ENCODE measurements at regions not wholly inside any gene's neighbourhood (a gene's known extent, or its start where the extent isn't known, plus 50 kb on each side); places are given as distances from the start of the nearest gene placed in this dataset.

GRCh38 chr5:9724707-9725106, 94.6 kb upstream of the TAS2R1 start:
- ATAC-seq (ENCODE audit: low read depth), result no peak
- no peak overlapping the region for H4K5ac ChIP-seq (ENCODE audit: low read depth, low read length)
- dilution Hi-C loops (cut with HindIII; ENCODE audit: low sequenced_read_pairs, unreplicated experiment), result no loop called here
- no peak overlapping the region for H3K4me2 ChIP-seq (ENCODE audit: low read depth, low read length)
- intact Hi-C loops (cut with micrococcal nuclease), result no loop called here
- no peaks in the 10 kb centered on the region for H4K20me1 ChIP-seq (ENCODE audit: insufficient read depth, low read length)
- no peak overlapping the region for H3K27ac ChIP-seq (ENCODE audit: insufficient read depth, low read length)
- no peak overlapping the region for H4K8ac ChIP-seq (ENCODE audit: low read depth in 2 of 2, low read length in 2 of 2)
- H3K79me1 ChIP-seq (ENCODE audit: low read depth in 1 of 2, low read length in 2 of 2), result no peaks in the 10 kb centered on the region
- no peak overlapping the region for H2AK5ac ChIP-seq (ENCODE audit: low read depth, low read length)
- no peak overlapping the region for H4K91ac ChIP-seq (ENCODE audit: insufficient read depth, low read depth, low read length)
- no peak overlapping the region for H3K4me3 ChIP-seq (ENCODE audit: insufficient read depth, low read depth, low read length)
- no peaks in the 10 kb centered on the region for H3K27me3 ChIP-seq (ENCODE audit: control insufficient read depth, insufficient read depth, low read length)
- no TSS peak for BruUV-seq (replicated peaks)
- no peak overlapping the region for H2AK9ac ChIP-seq (replicated peaks; ENCODE audit: low read depth, low read length, poor library complexity)
- CTCF ChIA-PET, result interaction anchor here (0.6 kb wide), 1 partner anchor 73 kb away, joined by 3 read pairs; no protein-coding TSS in a partner anchor
- POLR2A ChIA-PET (ENCODE audit: unreplicated experiment), result no interaction called here
- no peak overlapping the region for H3K56ac ChIP-seq (ENCODE audit: extremely low read depth, insufficient read depth, low read length)
- DNase-seq, result no peak
- no peak overlapping the region for H2AFZ ChIP-seq (replicated peaks; ENCODE audit: low read length, poor library complexity)
- no peak for TF ChIP-seq CTCF (conservative IDR thresholded peaks at IDR 0.05; ENCODE audit: low read depth, low read length)
- TF ChIP-seq MAFK (IDR thresholded peaks at IDR 0.05; ENCODE audit: low read depth, low read length), result peak; percentile 23; the same call in 1 of the 2 replicates
- no peak overlapping the region for H3K23ac ChIP-seq (ENCODE audit: low read depth, low read length)
- no peak overlapping the region for H2BK20ac ChIP-seq (ENCODE audit: low read depth, low read length)
- H3K4me1 ChIP-seq (ENCODE audit: control insufficient read depth, insufficient read depth, low read length), result no peaks in the 10 kb centered on the region
- no peak overlapping the region for H2BK120ac ChIP-seq (ENCODE audit: low read depth, low read length)
- H2BK15ac ChIP-seq (ENCODE audit: low read depth, low read length), result no peak overlapping the region
- no peaks in the 10 kb centered on the region for H3K36me3 ChIP-seq (ENCODE audit: control insufficient read depth, insufficient read depth, low read length)
- no peaks in the 10 kb centered on the region; the same call in 1 of the 2 replicates for H3K9me1 ChIP-seq (ENCODE audit: insufficient read depth, low read length)
- H3K18ac ChIP-seq (ENCODE audit: low read depth, low read length), result no peak overlapping the region
- in situ Hi-C loops (cut with MboI; ENCODE audit: low sequenced_read_pairs), result no loop called here
- H3K9me3 ChIP-seq (ENCODE audit: control insufficient read depth, insufficient read depth, low read length), result no peaks in the 10 kb centered on the region
- H2BK5ac ChIP-seq (ENCODE audit: low read depth, low read length, poor library complexity, severe bottlenecking), result no peak overlapping the region
- no peak overlapping the region for H3K4ac ChIP-seq (ENCODE audit: low read depth, low read length)
- WGBS, 2 experiments (ENCODE audit: extremely low coverage in 2 of 2, insufficient read length in 1 of 2), result 82% methylated on average over 2 of the region's 2 CpGs; no CpG with 5 or more reads in 1 of the 2 experiments
- H3K9ac ChIP-seq (ENCODE audit: low read depth, low read length), result no peak overlapping the region
- H3K14ac ChIP-seq (replicated peaks; ENCODE audit: low read depth, low read length), result no peak overlapping the region

Measured in IMR-90 (cell line).